ENCODE measurements at regions not wholly inside any gene's neighbourhood (a gene's known extent, or its start where the extent isn't known, plus 50 kb on each side); places are given as distances from the start of the nearest gene placed in this dataset.

DNA sequence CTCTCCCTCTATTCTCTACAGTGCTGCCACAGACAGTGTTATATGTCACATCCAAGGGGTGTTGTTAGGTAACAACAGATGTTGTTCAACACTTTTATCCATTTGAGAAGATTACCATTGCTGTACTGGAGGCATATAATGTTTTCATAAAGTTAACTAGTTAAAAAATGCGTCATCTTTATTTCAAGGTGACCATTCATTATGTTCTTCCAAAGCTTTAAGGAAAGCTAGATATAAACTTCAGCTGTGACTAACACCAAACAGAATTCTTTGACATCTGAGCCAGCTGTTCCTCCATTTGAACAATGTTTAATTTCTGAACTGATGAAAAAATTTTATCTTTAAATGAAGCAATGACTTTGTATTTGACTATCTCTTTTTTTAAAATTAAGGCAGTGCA is 1099.6 kb upstream of the TMEFF2 start:
- Histone ChIP-seq H3K4me3 (no peak overlapping the region), H3K4me2 (no peak overlapping the region), H3K4me1 (no peaks in the 10 kb centered on the region), H3K27ac (no peak overlapping the region), H3K9me3 (no peaks in the 10 kb centered on the region)
- TF ChIP-seq SMC3 (IDR thresholded peaks at IDR 0.05) (no peak), NFE2L2 (conservative IDR thresholded peaks at IDR 0.05; ENCODE audit: low read length) (no peak), JUNB (IDR thresholded peaks at IDR 0.05) (no peak), POLR2A (IDR thresholded peaks at IDR 0.05; ENCODE audit: low read length) (no peak), CBX2 (IDR thresholded peaks at IDR 0.05; ENCODE audit: borderline replicate concordance, low read depth) (no peak), MAZ (IDR thresholded peaks at IDR 0.05; ENCODE audit: borderline replicate concordance, low read depth, low read length) (no peak), MAX (IDR thresholded peaks at IDR 0.05) (no peak), HOXB13 (CRISPR knock-in tag; IDR thresholded peaks at IDR 0.05; ENCODE audit: low read depth) (no peak), TP53 (CRISPR knock-in tag; IDR thresholded peaks at IDR 0.05) (no peak), FOSB (CRISPR knock-in tag; IDR thresholded peaks at IDR 0.05) (no peak), EHF (CRISPR knock-in tag; IDR thresholded peaks at IDR 0.05) (no peak), GATA3 (IDR thresholded peaks at IDR 0.05; ENCODE audit: borderline replicate concordance) (no peak), HEYL (CRISPR knock-in tag; IDR thresholded peaks at IDR 0.05) (no peak), ESRRA (IDR thresholded peaks at IDR 0.05; ENCODE audit: borderline replicate concordance, low read length) (no peak), TFCP2L1 (CRISPR knock-in tag; IDR thresholded peaks at IDR 0.05) (no peak)
- CTCF ChIA-PET: no interaction called here
- DNase-seq (ENCODE audit: low read depth in 1 of 2, low spot score in 1 of 2) (no peak), ATAC-seq (no peak), FAIRE-seq (no peak)
- 53% methylated on average over 1 of the region's 1 CpG for WGBS (ENCODE audit: missing lambda C conversion rate)
- POLR2A ChIA-PET: no interaction called here

DNA sequence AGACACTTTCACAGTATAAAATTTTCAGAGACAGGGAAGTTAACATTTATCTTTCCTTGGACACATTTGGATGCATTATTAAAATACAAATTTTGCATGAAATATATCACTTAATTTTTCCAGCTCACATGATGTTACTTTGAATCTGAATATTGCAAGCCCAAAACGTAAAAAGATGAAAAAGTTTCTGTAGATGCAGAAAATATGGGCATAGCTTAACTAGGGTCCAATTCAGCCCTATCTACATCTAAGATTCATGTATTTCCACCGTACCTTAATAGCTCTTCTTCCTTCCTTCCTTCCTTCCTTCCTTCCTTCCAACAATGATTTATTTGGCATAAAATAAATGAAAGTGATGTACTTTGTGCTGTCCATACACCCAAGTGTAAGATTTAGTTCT is 1084.6 kb upstream of the TMEFF2 start:
- Histone ChIP-seq H3K4me1 (no peaks in the 10 kb centered on the region), H3K27ac (no peak overlapping the region), H3K4me2 (no peak overlapping the region), H3K4me3 (no peak overlapping the region), H3K9me3 (no peaks in the 10 kb centered on the region)
- no peak for DNase-seq (ENCODE audit: low read depth in 1 of 2, low spot score in 1 of 2)
- TF ChIP-seq PHF8 (IDR thresholded peaks at IDR 0.05; ENCODE audit: borderline replicate concordance, low read depth): no peak
- no peak for TF ChIP-seq POLR2AphosphoS2 (conservative IDR thresholded peaks at IDR 0.05; ENCODE audit: low read length)
- no peak for TF ChIP-seq RFX5 (IDR thresholded peaks at IDR 0.05)
- no peak for TF ChIP-seq RAD21 (conservative IDR thresholded peaks at IDR 0.05 in 1 of 2, IDR thresholded peaks at IDR 0.05 in 1 of 2)
- no peak for TF ChIP-seq JUNB (IDR thresholded peaks at IDR 0.05)
- no peak for TF ChIP-seq HEYL (CRISPR knock-in tag; IDR thresholded peaks at IDR 0.05)
- no peak for TF ChIP-seq ZFP36 (IDR thresholded peaks at IDR 0.05; ENCODE audit: borderline replicate concordance, partially characterized antibody)
- no peak for TF ChIP-seq NPAS2 (CRISPR knock-in tag; IDR thresholded peaks at IDR 0.05; ENCODE audit: borderline replicate concordance)
- TF ChIP-seq KDM5A (IDR thresholded peaks at IDR 0.05): no peak
- TF ChIP-seq TFCP2L1 (CRISPR knock-in tag; IDR thresholded peaks at IDR 0.05): no peak
- no peak for TF ChIP-seq USF2 (IDR thresholded peaks at IDR 0.05)
- TF ChIP-seq EP300 (IDR thresholded peaks at IDR 0.05): no peak
- TF ChIP-seq POLR2A (IDR thresholded peaks at IDR 0.05; ENCODE audit: low read length): no peak
- CTCF ChIA-PET: interaction anchor here (1.0 kb wide), 1 partner anchor 52 kb away, joined by 3 read pairs; no protein-coding TSS in a partner anchor
- ATAC-seq: no peak
- WGBS (ENCODE audit: missing lambda C conversion rate): 33% methylated on average over 2 of the region's 2 CpGs
- POLR2A ChIA-PET: no interaction called here
- FAIRE-seq: no peak

GRCh38 chr2:193276988-193277387 is 1082.3 kb upstream of the TMEFF2 start:
- DNase-seq (ENCODE audit: low read depth in 1 of 2, low spot score in 1 of 2): no peak
- CTCF ChIA-PET: no interaction called here
- no peak overlapping the region for H3K4me2 ChIP-seq
- ATAC-seq: no peak
- WGBS (ENCODE audit: missing lambda C conversion rate): 67% methylated on average over 8 of the region's 11 CpGs
- H3K9me3 ChIP-seq: no peaks in the 10 kb centered on the region
- no peaks in the 10 kb centered on the region for H3K4me1 ChIP-seq
- POLR2A ChIA-PET: no interaction called here
- no peak overlapping the region for H3K27ac ChIP-seq
- H3K4me3 ChIP-seq: no peak overlapping the region
- FAIRE-seq: no peak
- TF ChIP-seq ZC3H11A (IDR thresholded peaks at IDR 0.05) (no peak), BCL3 (IDR thresholded peaks at IDR 0.05) (no peak), GATA3 (IDR thresholded peaks at IDR 0.05; ENCODE audit: borderline replicate concordance) (no peak), RNF2 (IDR thresholded peaks at IDR 0.05; ENCODE audit: borderline replicate concordance, low read depth) (no peak), MAX (IDR thresholded peaks at IDR 0.05) (no peak), JUN (IDR thresholded peaks at IDR 0.05) (no peak), E2F6 (IDR thresholded peaks at IDR 0.05; ENCODE audit: borderline replicate concordance, low read depth) (no peak), EHMT2 (IDR thresholded peaks at IDR 0.05; ENCODE audit: low read depth) (no peak), SREBF2 (IDR thresholded peaks at IDR 0.05) (no peak), USF2 (IDR thresholded peaks at IDR 0.05) (no peak)
- TF ChIP-seq, protein P1, sequence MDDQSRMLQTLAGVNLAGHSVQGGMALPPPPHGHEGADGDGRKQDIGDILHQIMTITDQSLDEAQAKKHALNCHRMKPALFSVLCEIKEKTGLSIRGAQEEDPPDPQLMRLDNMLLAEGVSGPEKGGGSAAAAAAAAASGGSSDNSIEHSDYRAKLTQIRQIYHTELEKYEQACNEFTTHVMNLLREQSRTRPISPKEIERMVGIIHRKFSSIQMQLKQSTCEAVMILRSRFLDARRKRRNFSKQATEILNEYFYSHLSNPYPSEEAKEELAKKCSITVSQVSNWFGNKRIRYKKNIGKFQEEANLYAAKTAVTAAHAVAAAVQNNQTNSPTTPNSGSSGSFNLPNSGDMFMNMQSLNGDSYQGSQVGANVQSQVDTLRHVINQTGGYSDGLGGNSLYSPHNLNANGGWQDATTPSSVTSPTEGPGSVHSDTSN (IDR thresholded peaks at IDR 0.05): no peak
